ENCODE measurements at regions not wholly inside any gene's neighbourhood (a gene's known extent, or its start where the extent isn't known, plus 50 kb on each side); places are given as distances from the start of the nearest gene placed in this dataset.

- peak in 1 of 2 donors; percentile 75 for ATAC-seq (ENCODE audit: low FRiP score in 2 of 2)
- no peaks in the 10 kb centered on the region for H3K9me3 ChIP-seq
- no peak overlapping the region for H3K4me3 ChIP-seq
- DNase-seq: no peak
- TF ChIP-seq EP300 (IDR thresholded peaks at IDR 0.05) (no peak), POLR2AphosphoS5 (IDR thresholded peaks at IDR 0.05) (no peak), POLR2A (IDR thresholded peaks at IDR 0.05) (no peak), CTCF (IDR thresholded peaks at IDR 0.05) (no peak)
- H3K27ac ChIP-seq: no peak overlapping the region
- WGBS, 2 donors: 27% methylated on average over 3 of the region's 3 CpGs; no CpG with 5 or more reads in 1 of the 2 donors
- H3K36me3 ChIP-seq: no peaks in the 10 kb centered on the region
- no peaks in the 10 kb centered on the region for H3K27me3 ChIP-seq
- H3K4me1 ChIP-seq: no peaks in the 10 kb centered on the region
Measured at GRCh38 chrY:15368786-15369185, 844.5 kb downstream of the NLGN4Y start.

- H3K4me3 ChIP-seq: no peak overlapping the region
- TF ChIP-seq CTCF (IDR thresholded peaks at IDR 0.05) (no peak), POLR2AphosphoS5 (IDR thresholded peaks at IDR 0.05) (no peak)
- ATAC-seq (ENCODE audit: low FRiP score in 2 of 2): no peak
Measured at GRCh38 chrY:15385178-15385577, 860.8 kb downstream of the NLGN4Y start.

GRCh38 chrY:15397556-15398280 lies 873.4 kb downstream of the NLGN4Y start:
- 80% methylated on average over 1 of the region's 1 CpG; no CpG with 5 or more reads in 1 of the 2 donors for WGBS, 2 donors
- no peak for ATAC-seq (ENCODE audit: low FRiP score in 2 of 2)

More at GRCh38 chrY:15385178-15385577, 860.8 kb downstream of the NLGN4Y start:
- no peak for DNase-seq
- H3K4me1 ChIP-seq: no peaks in the 10 kb centered on the region
- H3K9me3 ChIP-seq: no peaks in the 10 kb centered on the region
- whole genome bisulfite sequencing, 2 donors: 67% methylated on average over 1 of the region's 1 CpG; no CpG with 5 or more reads in 1 of the 2 donors
- H3K27ac ChIP-seq: no peak overlapping the region
- no peaks in the 10 kb centered on the region for H3K27me3 ChIP-seq
- no peaks in the 10 kb centered on the region for H3K36me3 ChIP-seq

GRCh38 chrY:15402451-15402850 lies 878.1 kb downstream of the NLGN4Y start:
- H3K36me3 ChIP-seq: no peaks in the 10 kb centered on the region
- ATAC-seq (ENCODE audit: low FRiP score in 2 of 2) (no peak), DNase-seq (no peak)
- H3K4me1 ChIP-seq: no peaks in the 10 kb centered on the region
- 88% methylated on average over 2 of the region's 2 CpGs; no CpG with 5 or more reads in 1 of the 2 donors for WGBS, 2 donors
- no peak overlapping the region for H3K4me3 ChIP-seq
- H3K27me3 ChIP-seq: no peaks in the 10 kb centered on the region
- no peaks in the 10 kb centered on the region for H3K9me3 ChIP-seq
- no peak for TF ChIP-seq EP300 (IDR thresholded peaks at IDR 0.05)
- TF ChIP-seq POLR2AphosphoS5 (IDR thresholded peaks at IDR 0.05): no peak
- TF ChIP-seq POLR2A (IDR thresholded peaks at IDR 0.05): no peak
- no peak for TF ChIP-seq CTCF (IDR thresholded peaks at IDR 0.05)
- H3K27ac ChIP-seq: no peak overlapping the region

More at GRCh38 chrY:15397556-15398280, 873.4 kb downstream of the NLGN4Y start:
- H3K4me3 ChIP-seq: no peak overlapping the region
- H3K4me1 ChIP-seq: no peaks in the 10 kb centered on the region
- TF ChIP-seq EP300 (IDR thresholded peaks at IDR 0.05) (no peak), POLR2A (IDR thresholded peaks at IDR 0.05) (no peak), CTCF (IDR thresholded peaks at IDR 0.05) (no peak), POLR2AphosphoS5 (IDR thresholded peaks at IDR 0.05) (no peak)
- DNase-seq: no peak
- no peaks in the 10 kb centered on the region for H3K27me3 ChIP-seq
- H3K36me3 ChIP-seq: no peaks in the 10 kb centered on the region
- H3K27ac ChIP-seq: no peak overlapping the region
- H3K9me3 ChIP-seq: no peaks in the 10 kb centered on the region

- H3K9me3 ChIP-seq: no peaks in the 10 kb centered on the region
- DNase-seq (no peak), ATAC-seq (ENCODE audit: low FRiP score in 2 of 2) (no peak)
- H3K4me3 ChIP-seq: no peak overlapping the region
- H3K27ac ChIP-seq: no peak overlapping the region
- TF ChIP-seq POLR2AphosphoS5 (IDR thresholded peaks at IDR 0.05): no peak
- no peak for TF ChIP-seq CTCF (IDR thresholded peaks at IDR 0.05)
- TF ChIP-seq EP300 (IDR thresholded peaks at IDR 0.05): no peak
- no peak for TF ChIP-seq POLR2A (IDR thresholded peaks at IDR 0.05)
- WGBS, 2 donors: 43% methylated on average over 1 of the region's 1 CpG; no CpG with 5 or more reads in 1 of the 2 donors
- no peaks in the 10 kb centered on the region for H3K4me1 ChIP-seq
- H3K27me3 ChIP-seq: no peaks in the 10 kb centered on the region
- H3K36me3 ChIP-seq: no peaks in the 10 kb centered on the region
Measured at GRCh38 chrY:15404551-15404950, 880.2 kb downstream of the NLGN4Y start.

All from upper lobe of left lung (tissue), 6 donors.